ENCODE measurements at regions not wholly inside any gene's neighbourhood (a gene's known extent, or its start where the extent isn't known, plus 50 kb on each side); places are given as distances from the start of the nearest gene placed in this dataset.

DNA sequence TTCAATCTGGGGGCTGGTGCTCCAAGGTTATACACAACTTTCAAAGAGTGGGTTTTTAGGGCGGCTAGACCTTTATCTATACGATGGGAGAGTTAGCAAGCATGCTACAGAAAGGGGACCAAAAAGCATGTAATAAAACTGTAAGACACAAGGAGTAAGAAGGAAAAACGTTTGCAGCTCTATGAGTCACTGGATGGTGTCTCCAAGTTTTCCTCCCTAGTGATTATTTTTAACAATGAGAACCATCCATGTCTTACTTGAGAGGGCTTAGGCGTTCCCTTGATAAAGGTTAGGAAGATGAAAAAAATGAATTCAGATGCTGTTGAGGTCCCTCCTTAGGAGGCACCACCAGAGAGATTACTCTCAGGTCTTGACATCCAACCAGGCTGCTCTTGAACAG lies 75.9 kb downstream of the HRH4 start:
- H3K79me1 ChIP-seq (ENCODE audit: insufficient read depth, low read depth, low read length, poor library complexity, severe bottlenecking): no peaks in the 10 kb centered on the region
- no peak overlapping the region for H3K9ac ChIP-seq (ENCODE audit: extremely low read depth, insufficient read length, low read length)
- no peaks in the 10 kb centered on the region for H3K4me1 ChIP-seq (ENCODE audit: insufficient read depth, low read length)
- no peak overlapping the region for H4K5ac ChIP-seq (ENCODE audit: insufficient read length, low read depth, low read length)
- Mint-ChIP-seq H3K4me3 (no peak overlapping the region), H3K9me3 (no peaks in the 10 kb centered on the region), H3K27me3 (ENCODE audit: low read depth) (peaks cover 6% of the 10 kb centered on the region), H3K4me1 (peaks cover 0 to 5% of the 10 kb centered on the region in 2 experiments; a peak in 1 of 4 replicates), H3K27ac (no peak overlapping the region), H3K36me3 (ENCODE audit: insufficient read depth in 1 of 3, low read depth in 3 of 3) (no peaks in the 10 kb centered on the region)
- no peak overlapping the region for H2BK20ac ChIP-seq (ENCODE audit: low read depth, low read length, poor library complexity, severe bottlenecking)
- no peak overlapping the region for H3K27ac ChIP-seq (ENCODE audit: insufficient read length, low read depth, low read length)
- no peak overlapping the region for H3K18ac ChIP-seq (ENCODE audit: insufficient read length, low read depth, low read length)
- H3K79me2 ChIP-seq (ENCODE audit: insufficient read depth, low read length): no peaks in the 10 kb centered on the region; the same call in 1 of the 2 replicates
- no peak for DNase-seq
- no peaks in the 10 kb centered on the region for H3K9me3 ChIP-seq (ENCODE audit: control insufficient read depth, low read depth, low read length)
- H3K14ac ChIP-seq (ENCODE audit: insufficient read depth, low read length): no peak overlapping the region
- H2AK5ac ChIP-seq (ENCODE audit: insufficient read length, low read length): no peak overlapping the region
- no peaks in the 10 kb centered on the region for H3K23me2 ChIP-seq (ENCODE audit: insufficient read length, low read depth, low read length, poor library complexity, severe bottlenecking)
- no CpG with 5 or more reads among the region's 4 CpGs for WGBS (ENCODE audit: extremely low coverage, insufficient read length, low lambda C conversion rate)
- TF ChIP-seq, protein P1, sequence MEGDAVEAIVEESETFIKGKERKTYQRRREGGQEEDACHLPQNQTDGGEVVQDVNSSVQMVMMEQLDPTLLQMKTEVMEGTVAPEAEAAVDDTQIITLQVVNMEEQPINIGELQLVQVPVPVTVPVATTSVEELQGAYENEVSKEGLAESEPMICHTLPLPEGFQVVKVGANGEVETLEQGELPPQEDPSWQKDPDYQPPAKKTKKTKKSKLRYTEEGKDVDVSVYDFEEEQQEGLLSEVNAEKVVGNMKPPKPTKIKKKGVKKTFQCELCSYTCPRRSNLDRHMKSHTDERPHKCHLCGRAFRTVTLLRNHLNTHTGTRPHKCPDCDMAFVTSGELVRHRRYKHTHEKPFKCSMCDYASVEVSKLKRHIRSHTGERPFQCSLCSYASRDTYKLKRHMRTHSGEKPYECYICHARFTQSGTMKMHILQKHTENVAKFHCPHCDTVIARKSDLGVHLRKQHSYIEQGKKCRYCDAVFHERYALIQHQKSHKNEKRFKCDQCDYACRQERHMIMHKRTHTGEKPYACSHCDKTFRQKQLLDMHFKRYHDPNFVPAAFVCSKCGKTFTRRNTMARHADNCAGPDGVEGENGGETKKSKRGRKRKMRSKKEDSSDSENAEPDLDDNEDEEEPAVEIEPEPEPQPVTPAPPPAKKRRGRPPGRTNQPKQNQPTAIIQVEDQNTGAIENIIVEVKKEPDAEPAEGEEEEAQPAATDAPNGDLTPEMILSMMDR (conservative IDR thresholded peaks at IDR 0.05): no peak
- no peak overlapping the region for H4K8ac ChIP-seq (replicated peaks; ENCODE audit: insufficient read length, low read depth, low read length)
- no peak overlapping the region for H2BK5ac ChIP-seq (ENCODE audit: insufficient read length, low read length)
- H2AFZ ChIP-seq (ENCODE audit: low read length): no peak overlapping the region
- no peak overlapping the region for H3T11ph ChIP-seq (ENCODE audit: low read length)
- H3K4ac ChIP-seq (ENCODE audit: low read depth, low read length): no peak overlapping the region
- no peak overlapping the region for H2BK120ac ChIP-seq (ENCODE audit: low read depth, low read length, poor library complexity, severe bottlenecking)
- H2BK12ac ChIP-seq (ENCODE audit: insufficient read length, low read depth, low read length): no peak overlapping the region
- no peaks in the 10 kb centered on the region for H4K20me1 ChIP-seq (ENCODE audit: control insufficient read depth, insufficient read depth, insufficient read length)
- H2BK15ac ChIP-seq (ENCODE audit: low read depth, low read length): no peak overlapping the region
- H3K4me2 ChIP-seq (ENCODE audit: insufficient read depth, insufficient read length, low read length): no peak overlapping the region
- H3K56ac ChIP-seq (ENCODE audit: insufficient read length, low read depth, low read length): no peak overlapping the region
- no peak overlapping the region for H4K91ac ChIP-seq (ENCODE audit: insufficient read length, low read depth, low read length)
- H3K23ac ChIP-seq (ENCODE audit: insufficient read length, low read depth, low read length): no peak overlapping the region
- H3K27me3 ChIP-seq (ENCODE audit: insufficient read depth, low read length): no peaks in the 10 kb centered on the region
